ENCODE measurements at regions not wholly inside any gene's neighbourhood (a gene's known extent, or its start where the extent isn't known, plus 50 kb on each side); places are given as distances from the start of the nearest gene placed in this dataset.
"Not testable (repeated sequence)": the region's sequence is repeated elsewhere in the genome, so short reads cannot be mapped to it uniquely, and the experiment has no call there.

DNA sequence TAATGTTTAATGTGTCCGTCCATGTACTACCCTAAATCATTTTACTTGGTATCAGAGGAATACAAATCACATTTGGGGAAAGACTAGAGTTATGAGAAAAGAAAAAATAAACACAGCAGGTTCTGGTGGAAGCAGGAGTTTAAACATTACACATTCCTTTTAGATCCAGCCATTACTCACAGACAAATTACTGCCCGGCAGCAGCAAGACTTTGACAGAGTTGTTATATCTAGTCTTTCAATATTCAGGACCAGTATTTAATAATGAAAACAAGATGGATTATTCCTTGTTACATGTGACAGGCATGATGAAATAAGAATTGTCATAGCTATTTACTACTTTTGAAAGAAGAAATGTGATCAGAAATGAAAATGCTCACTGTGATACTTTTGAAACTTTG is 131.8 kb upstream of the GNAI1 start:
- ChIA-PET POLR2A (no interaction called here), CTCF (no interaction called here)
- Mint-ChIP-seq H3K27ac (no peak overlapping the region), H3K4me3 (no peak overlapping the region), H3K36me3 (ENCODE audit: low read depth) (no peaks in the 10 kb centered on the region), H3K9me3 (no peaks in the 10 kb centered on the region), H3K4me1 (no peaks in the 10 kb centered on the region), H3K27me3 (no peaks in the 10 kb centered on the region)
- DNase-seq: no peak

DNA sequence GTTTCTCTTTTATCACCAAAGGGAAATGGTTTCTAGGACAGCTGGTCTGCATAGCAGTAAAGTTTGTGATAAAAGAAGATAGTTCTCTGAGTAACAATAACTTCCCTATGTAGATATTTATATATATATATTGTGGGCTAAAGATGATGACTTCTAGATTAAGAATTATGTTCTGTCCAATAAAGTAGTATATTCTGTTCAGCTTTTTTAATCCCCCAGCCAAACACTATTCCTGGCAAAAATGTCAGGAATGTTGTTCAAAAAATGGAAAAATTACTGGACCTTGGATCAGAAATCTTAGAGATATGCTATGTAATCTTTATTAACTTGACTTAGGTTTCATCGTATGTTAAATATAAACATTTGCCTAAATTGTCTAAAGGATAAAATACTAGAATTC is 136.3 kb upstream of the GNAI1 start:
- no peak for DNase-seq
- ChIA-PET CTCF (no interaction called here), POLR2A (no interaction called here)
- no peaks in the 10 kb centered on the region for H3K9me3 Mint-ChIP-seq
- H3K4me1 Mint-ChIP-seq: no peaks in the 10 kb centered on the region
- H3K4me3 Mint-ChIP-seq: no peak overlapping the region
- no peaks in the 10 kb centered on the region for H3K36me3 Mint-ChIP-seq (ENCODE audit: low read depth)
- H3K27me3 Mint-ChIP-seq: no peaks in the 10 kb centered on the region
- no peak overlapping the region for H3K27ac Mint-ChIP-seq

DNA sequence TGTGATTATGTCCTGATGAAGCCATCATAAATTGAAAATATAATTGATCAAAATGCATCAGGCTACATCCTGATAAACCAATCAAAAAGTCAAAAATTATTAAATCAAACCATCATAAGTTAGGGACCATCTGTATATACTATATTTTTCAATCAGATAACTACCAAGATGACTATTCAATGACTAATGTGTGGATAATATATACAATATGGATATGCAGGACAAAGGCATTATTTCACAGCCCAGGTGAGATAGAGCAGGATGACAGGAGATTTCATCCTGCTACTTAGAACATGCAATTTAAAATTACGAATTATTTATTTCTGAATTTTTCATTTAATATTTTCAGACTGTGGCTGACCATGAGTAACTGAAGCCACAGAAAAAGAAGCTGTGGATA is 137.3 kb upstream of the GNAI1 start:
- Mint-ChIP-seq H3K4me1 (no peaks in the 10 kb centered on the region), H3K27me3 (no peaks in the 10 kb centered on the region), H3K4me3 (no peak overlapping the region), H3K9me3 (no peaks in the 10 kb centered on the region), H3K36me3 (ENCODE audit: low read depth) (no peaks in the 10 kb centered on the region), H3K27ac (no peak overlapping the region)
- POLR2A ChIA-PET: no interaction called here
- CTCF ChIA-PET: no interaction called here
- DNase-seq: no peak

GRCh38 chr7:79995741-79996140 is 138.9 kb upstream of the GNAI1 start:
- H3K27ac Mint-ChIP-seq; H3K36me3 Mint-ChIP-seq (ENCODE audit: low read depth); DNase-seq; H3K4me1 Mint-ChIP-seq; H3K9me3 Mint-ChIP-seq; POLR2A ChIA-PET; H3K27me3 Mint-ChIP-seq; CTCF ChIA-PET; H3K4me3 Mint-ChIP-seq: not testable (repeated sequence)

DNA sequence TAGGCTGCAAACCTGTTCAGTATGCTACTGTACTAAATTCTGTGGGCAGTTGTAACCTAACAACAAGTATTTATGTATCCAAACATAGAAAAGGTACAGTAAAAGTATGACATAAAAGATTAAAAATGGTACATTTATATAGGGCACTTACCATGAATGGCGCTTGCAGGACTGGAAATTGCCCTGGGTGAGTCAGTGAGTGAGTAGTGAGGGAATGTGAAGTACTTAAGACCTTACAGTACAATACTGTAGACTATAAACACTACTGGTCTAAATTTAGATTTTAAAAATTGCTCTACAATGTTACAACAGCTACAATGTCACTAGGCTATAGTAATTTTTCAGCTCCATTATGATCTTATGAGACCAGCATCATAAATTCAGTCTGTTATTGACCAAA is 146.0 kb upstream of the GNAI1 start:
- Mint-ChIP-seq H3K36me3 (ENCODE audit: low read depth) (no peaks in the 10 kb centered on the region), H3K27me3 (no peaks in the 10 kb centered on the region), H3K9me3 (no peaks in the 10 kb centered on the region), H3K4me3 (no peak overlapping the region), H3K27ac (no peak overlapping the region), H3K4me1 (no peaks in the 10 kb centered on the region)
- no peak for DNase-seq
- ChIA-PET POLR2A (no interaction called here), CTCF (no interaction called here)

DNA sequence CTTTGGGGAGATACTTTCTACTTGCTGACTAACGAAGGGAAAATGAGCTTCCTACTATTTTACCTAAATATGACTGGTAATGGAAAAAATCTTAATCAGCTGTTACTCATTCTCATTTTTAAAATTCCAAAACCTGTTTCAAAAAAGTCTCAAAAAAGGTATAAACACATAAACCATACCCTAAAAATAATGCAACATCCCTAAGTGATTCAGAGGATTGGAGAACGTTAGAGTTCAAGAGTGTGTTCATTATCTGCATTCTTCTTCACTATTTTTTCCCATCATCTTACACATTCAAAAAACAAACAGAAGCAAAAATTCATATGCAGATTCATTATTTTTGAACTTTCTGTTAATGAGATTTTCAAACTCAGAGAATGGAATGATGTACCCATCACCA is 150.4 kb upstream of the GNAI1 start:
- H3K4me3 Mint-ChIP-seq: no peak overlapping the region
- H3K4me1 Mint-ChIP-seq: no peaks in the 10 kb centered on the region
- H3K36me3 Mint-ChIP-seq (ENCODE audit: low read depth): no peaks in the 10 kb centered on the region
- CTCF ChIA-PET: no interaction called here
- DNase-seq: no peak
- H3K27ac Mint-ChIP-seq: no peak overlapping the region
- no peaks in the 10 kb centered on the region for H3K27me3 Mint-ChIP-seq
- no peaks in the 10 kb centered on the region for H3K9me3 Mint-ChIP-seq
- POLR2A ChIA-PET: no interaction called here

GRCh38 chr7:79982141-79982770 is 152.4 kb upstream of the GNAI1 start:
- H3K36me3 Mint-ChIP-seq (ENCODE audit: low read depth): no peaks in the 10 kb centered on the region
- no peak for DNase-seq
- H3K9me3 Mint-ChIP-seq: no peaks in the 10 kb centered on the region
- no peaks in the 10 kb centered on the region for H3K4me1 Mint-ChIP-seq
- POLR2A ChIA-PET: no interaction called here
- no peak overlapping the region for H3K27ac Mint-ChIP-seq
- CTCF ChIA-PET: no interaction called here
- H3K27me3 Mint-ChIP-seq: no peaks in the 10 kb centered on the region
- H3K4me3 Mint-ChIP-seq: no peak overlapping the region

- H3K4me1 Mint-ChIP-seq: peaks cover 7% of the 10 kb centered on the region
- no peaks in the 10 kb centered on the region for H3K27me3 Mint-ChIP-seq
- no peak for DNase-seq
- H3K4me3 Mint-ChIP-seq: no peak overlapping the region
- POLR2A ChIA-PET: no interaction called here
- no peaks in the 10 kb centered on the region for H3K9me3 Mint-ChIP-seq
- H3K27ac Mint-ChIP-seq: no peak overlapping the region
- no peaks in the 10 kb centered on the region for H3K36me3 Mint-ChIP-seq (ENCODE audit: low read depth)
- CTCF ChIA-PET: no interaction called here
Measured at GRCh38 chr7:79980376-79980775, 154.3 kb upstream of the GNAI1 start.

DNA sequence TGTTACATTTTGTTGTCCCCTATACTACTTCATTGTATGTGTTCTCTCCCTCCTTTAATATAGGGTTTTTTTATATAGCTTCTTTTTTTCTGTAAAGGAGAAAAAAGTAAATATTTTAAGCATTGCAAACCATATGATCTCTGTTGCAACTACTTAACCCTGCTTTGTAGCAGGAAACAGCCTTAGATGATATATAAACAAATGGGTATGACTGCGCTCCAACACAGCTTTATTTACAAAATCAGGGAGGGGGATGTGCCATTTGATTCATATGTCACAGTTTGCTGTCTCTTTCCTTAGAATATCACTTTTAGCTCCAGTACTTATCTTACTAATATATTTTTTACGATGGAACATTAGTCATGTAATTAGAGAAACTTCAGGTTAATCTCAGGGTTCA is 155.2 kb upstream of the GNAI1 start:
- no peak overlapping the region for H3K27ac Mint-ChIP-seq
- no peaks in the 10 kb centered on the region for H3K27me3 Mint-ChIP-seq
- no peaks in the 10 kb centered on the region for H3K36me3 Mint-ChIP-seq (ENCODE audit: low read depth)
- no peaks in the 10 kb centered on the region for H3K9me3 Mint-ChIP-seq
- no peak for DNase-seq
- H3K4me1 Mint-ChIP-seq: peaks cover 7% of the 10 kb centered on the region
- POLR2A ChIA-PET: no interaction called here
- no peak overlapping the region for H3K4me3 Mint-ChIP-seq
- CTCF ChIA-PET: no interaction called here

DNA sequence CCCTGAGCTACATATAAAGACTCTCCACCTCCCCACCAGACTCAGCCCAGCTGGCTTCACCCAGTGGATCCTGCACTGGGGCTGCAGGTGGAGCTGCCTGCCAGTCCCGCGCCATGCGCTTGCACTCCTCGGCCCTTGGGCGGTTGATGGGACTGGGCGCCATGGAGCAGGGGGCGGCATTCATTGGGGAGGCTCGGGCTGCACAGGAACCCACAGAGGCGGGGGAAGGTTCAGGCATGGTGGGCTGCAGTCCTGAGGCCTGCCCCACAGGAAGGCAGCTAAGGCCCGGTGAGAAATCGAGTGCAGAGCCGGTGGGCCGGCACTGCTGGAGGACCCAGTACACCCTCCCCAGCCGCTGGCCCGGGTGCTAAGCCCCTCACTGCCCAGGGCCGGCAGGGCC is 157.2 kb upstream of the GNAI1 start:
- H3K9me3 Mint-ChIP-seq: no peaks in the 10 kb centered on the region
- peaks cover 7% of the 10 kb centered on the region for H3K4me1 Mint-ChIP-seq
- H3K27ac Mint-ChIP-seq: no peak overlapping the region
- H3K36me3 Mint-ChIP-seq (ENCODE audit: low read depth): no peaks in the 10 kb centered on the region
- no peak overlapping the region for H3K4me3 Mint-ChIP-seq
- no peaks in the 10 kb centered on the region for H3K27me3 Mint-ChIP-seq
- POLR2A ChIA-PET: no interaction called here
- CTCF ChIA-PET: no interaction called here
- no peak for DNase-seq

DNA sequence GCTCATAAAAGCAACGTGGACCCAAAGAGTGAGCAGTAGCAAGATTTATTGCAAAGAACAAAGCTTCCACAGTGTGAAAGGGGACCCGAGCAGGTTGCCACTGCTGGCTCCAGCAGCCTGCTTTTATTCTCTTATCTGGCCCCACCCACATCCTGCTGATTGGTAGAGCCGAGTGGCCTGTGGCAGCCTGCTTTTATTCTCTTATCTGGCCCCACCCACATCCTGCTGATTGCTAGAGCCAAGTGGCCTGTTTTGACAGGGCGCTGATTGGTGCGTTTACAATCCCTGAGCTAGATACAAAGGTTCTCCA is 158.0 kb upstream of the GNAI1 start:
- CTCF ChIA-PET; H3K4me1 Mint-ChIP-seq; H3K36me3 Mint-ChIP-seq (ENCODE audit: low read depth); H3K9me3 Mint-ChIP-seq; POLR2A ChIA-PET; H3K27me3 Mint-ChIP-seq: not testable (repeated sequence)
- peak overlapping the region; percentile 50 for H3K27ac Mint-ChIP-seq
- DNase-seq: peak; percentile 10
- H3K4me3 Mint-ChIP-seq: peak overlapping the region; percentile 23

DNA sequence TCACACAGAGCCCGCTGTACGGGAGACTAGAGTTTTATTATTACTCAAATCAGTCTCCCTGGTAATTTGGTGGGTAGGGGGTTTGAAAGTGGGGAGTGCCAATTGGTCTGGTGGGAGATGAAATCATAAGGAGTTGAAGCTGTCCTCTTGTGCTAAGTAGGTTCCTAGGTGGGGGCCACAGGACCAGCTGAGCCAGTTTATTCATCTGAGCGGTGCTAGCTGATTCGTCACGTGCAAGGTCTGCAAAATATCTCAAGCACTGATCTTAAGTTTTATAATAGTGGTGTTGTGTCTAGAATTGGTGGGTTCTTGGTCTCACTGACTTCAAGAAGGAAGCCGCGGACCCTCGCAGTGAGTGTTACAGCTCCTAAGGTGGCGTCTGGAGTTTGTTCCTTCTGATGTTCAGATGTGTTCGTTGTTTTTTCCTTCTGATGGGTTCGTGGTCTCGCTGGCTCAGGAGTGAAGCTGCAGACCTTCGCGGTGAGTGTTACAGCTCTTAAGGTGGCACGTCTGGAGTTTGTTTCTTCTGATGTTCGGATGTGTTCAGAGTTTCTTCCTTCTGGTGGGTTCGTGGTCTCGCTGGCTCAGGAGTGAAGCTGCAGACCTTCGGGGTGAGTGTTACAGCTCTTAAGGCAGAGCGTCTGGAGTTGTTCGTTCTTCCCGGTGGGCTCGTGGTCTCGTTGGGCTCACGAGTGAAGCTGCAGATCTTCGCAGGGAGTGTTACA is 158.5 kb upstream of the GNAI1 start:
- H3K4me1 Mint-ChIP-seq; POLR2A ChIA-PET; H3K27me3 Mint-ChIP-seq; H3K9me3 Mint-ChIP-seq; DNase-seq; H3K36me3 Mint-ChIP-seq (ENCODE audit: low read depth); CTCF ChIA-PET: not testable (repeated sequence)
- H3K4me3 Mint-ChIP-seq: peak overlapping the region; percentile 23
- peak overlapping the region; percentile 50 for H3K27ac Mint-ChIP-seq

DNA sequence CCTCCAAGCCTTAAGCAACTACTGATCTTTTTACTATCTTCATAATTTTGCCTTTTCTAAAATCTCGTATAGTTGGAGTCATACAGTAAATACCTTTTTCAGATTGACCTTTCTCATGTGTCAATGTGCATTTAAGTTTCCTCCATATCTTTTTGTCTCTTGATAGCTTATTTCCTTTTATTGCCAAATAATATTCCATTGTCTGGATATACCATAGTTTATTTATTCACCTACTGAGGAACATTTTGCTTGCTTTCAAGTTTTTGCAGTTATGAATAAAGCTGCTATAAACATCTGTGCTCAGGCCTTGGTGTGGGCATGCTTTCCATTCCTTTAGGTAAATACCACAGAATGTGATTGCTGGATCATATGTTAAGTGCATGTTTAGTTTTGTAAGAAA is 161.2 kb upstream of the GNAI1 start:
- DNase-seq: no peak
- CTCF ChIA-PET: no interaction called here
- Mint-ChIP-seq H3K9me3 (no peaks in the 10 kb centered on the region), H3K36me3 (ENCODE audit: low read depth) (no peaks in the 10 kb centered on the region), H3K4me3 (no peak overlapping the region), H3K4me1 (peaks cover 7% of the 10 kb centered on the region), H3K27me3 (no peaks in the 10 kb centered on the region), H3K27ac (no peak overlapping the region)
- POLR2A ChIA-PET: no interaction called here

GRCh38 chr7:79971058-79971457 is 163.6 kb upstream of the GNAI1 start:
- Mint-ChIP-seq H3K9me3 (no peaks in the 10 kb centered on the region), H3K36me3 (ENCODE audit: low read depth) (no peaks in the 10 kb centered on the region), H3K27me3 (no peaks in the 10 kb centered on the region), H3K4me1 (peaks cover 1% of the 10 kb centered on the region), H3K27ac (no peak overlapping the region), H3K4me3 (no peak overlapping the region)
- DNase-seq: no peak
- POLR2A ChIA-PET: no interaction called here
- CTCF ChIA-PET: no interaction called here

Measured in activated CD4-positive, alpha-beta T cell treated with anti-CD3 and anti-CD28 coated beads, Interleukin-2, amount 10 ng/mL, durations not matched to agents 7 days and 5 days (primary cell).